ENCODE measurements at regions not wholly inside any gene's neighbourhood (a gene's known extent, or its start where the extent isn't known, plus 50 kb on each side); places are given as distances from the start of the nearest gene placed in this dataset.

- no peak for TF ChIP-seq GABPA (IDR thresholded peaks at IDR 0.05 in 1 of 2, conservative IDR thresholded peaks at IDR 0.05 in 1 of 2)
- no peak for TF ChIP-seq MAX (IDR thresholded peaks at IDR 0.05)
- TF ChIP-seq YY1 (IDR thresholded peaks at IDR 0.05), result no peak
- no peak for TF ChIP-seq CTCF (IDR thresholded peaks at IDR 0.05; ENCODE audit: low read depth, low read length, missing input control)
- no peak for TF ChIP-seq JUND (IDR thresholded peaks at IDR 0.05)
- TF ChIP-seq ATF3 (IDR thresholded peaks at IDR 0.05), result no peak
- no peak for TF ChIP-seq SP1 (IDR thresholded peaks at IDR 0.05)
- no peak for TF ChIP-seq FOXA2 (IDR thresholded peaks at IDR 0.05)
- no peak for TF ChIP-seq TAF1 (conservative IDR thresholded peaks at IDR 0.05)
- no peak for TF ChIP-seq ZBTB33 (IDR thresholded peaks at IDR 0.05)
- no peak for TF ChIP-seq EGR1 (IDR thresholded peaks at IDR 0.05; ENCODE audit: low read depth in 2 of 2)
- no peak for TF ChIP-seq RAD21 (IDR thresholded peaks at IDR 0.05)
- TF ChIP-seq FOXA1 (IDR thresholded peaks at IDR 0.05), result no peak
- TF ChIP-seq REST (IDR thresholded peaks at IDR 0.05), result no peak
Measured at GRCh38 chr11:80486678-80487077, 1045.8 kb upstream of the TENM4 start.

Data from liver (tissue), 3 donors.